ENCODE measurements at regions not wholly inside any gene's neighbourhood (a gene's known extent, or its start where the extent isn't known, plus 50 kb on each side); places are given as distances from the start of the nearest gene placed in this dataset.

DNA sequence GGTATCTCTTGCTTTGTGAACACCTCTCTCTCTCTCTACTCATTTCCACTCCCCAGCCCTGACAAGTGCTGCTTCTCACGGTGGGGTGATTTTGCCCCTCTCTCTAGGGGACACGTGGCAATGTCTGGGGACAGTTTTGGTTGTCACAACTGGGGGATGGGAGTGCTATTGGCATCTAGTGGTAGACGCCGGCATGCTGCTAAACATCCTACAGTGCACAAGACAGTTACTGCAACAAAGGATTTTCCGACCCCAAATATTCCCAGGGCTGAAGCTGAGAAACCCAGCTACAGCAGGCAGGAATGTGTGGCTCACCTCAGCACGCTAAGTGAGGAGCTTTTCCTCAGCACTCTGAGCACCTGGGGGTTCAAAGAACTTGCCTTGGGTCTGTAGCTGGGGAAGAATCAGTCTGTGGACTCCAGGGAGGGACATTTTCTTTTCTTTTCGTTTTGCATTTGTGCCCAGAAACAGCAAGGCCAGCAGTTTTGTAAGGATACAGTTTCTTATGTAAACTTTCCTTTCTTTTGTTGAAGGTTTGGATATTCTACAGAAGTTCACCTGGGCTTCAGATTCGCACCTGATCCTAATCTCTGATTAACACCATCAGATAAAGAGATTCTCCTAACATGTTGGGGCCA is 246.9 kb upstream of the ZFP64 start:
- TF ChIP-seq, protein P1, sequence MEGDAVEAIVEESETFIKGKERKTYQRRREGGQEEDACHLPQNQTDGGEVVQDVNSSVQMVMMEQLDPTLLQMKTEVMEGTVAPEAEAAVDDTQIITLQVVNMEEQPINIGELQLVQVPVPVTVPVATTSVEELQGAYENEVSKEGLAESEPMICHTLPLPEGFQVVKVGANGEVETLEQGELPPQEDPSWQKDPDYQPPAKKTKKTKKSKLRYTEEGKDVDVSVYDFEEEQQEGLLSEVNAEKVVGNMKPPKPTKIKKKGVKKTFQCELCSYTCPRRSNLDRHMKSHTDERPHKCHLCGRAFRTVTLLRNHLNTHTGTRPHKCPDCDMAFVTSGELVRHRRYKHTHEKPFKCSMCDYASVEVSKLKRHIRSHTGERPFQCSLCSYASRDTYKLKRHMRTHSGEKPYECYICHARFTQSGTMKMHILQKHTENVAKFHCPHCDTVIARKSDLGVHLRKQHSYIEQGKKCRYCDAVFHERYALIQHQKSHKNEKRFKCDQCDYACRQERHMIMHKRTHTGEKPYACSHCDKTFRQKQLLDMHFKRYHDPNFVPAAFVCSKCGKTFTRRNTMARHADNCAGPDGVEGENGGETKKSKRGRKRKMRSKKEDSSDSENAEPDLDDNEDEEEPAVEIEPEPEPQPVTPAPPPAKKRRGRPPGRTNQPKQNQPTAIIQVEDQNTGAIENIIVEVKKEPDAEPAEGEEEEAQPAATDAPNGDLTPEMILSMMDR (IDR thresholded peaks at IDR 0.05; ENCODE audit: insufficient read depth, low read length): no peak
- DNase-seq (ENCODE audit: low read depth): no peak
- H3K4me3 ChIP-seq (ENCODE audit: low read depth, low read length): no peak overlapping the region

DNA sequence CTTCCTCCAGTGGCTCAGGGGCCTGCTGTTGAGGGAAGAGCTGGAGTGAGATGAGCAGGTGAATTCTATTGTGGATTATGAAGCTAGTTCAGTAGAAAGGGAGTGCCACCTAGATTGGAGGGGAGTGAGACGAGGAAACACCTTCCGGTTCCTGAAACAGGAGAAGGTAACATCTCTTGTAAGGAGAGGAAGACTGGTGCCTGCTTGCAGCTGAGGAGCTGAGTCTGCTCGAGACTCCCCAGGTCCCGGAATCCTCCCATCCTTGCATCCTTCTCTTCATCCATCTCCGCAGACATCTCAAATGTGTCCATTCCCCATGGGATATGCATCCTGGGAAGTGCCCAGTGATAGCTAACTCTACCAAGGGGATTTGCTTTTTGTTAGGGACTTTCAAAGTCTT is 242.9 kb upstream of the ZFP64 start:
- H3K4me3 ChIP-seq (ENCODE audit: low read depth, low read length): no peak overlapping the region
- TF ChIP-seq, protein P1 (IDR thresholded peaks at IDR 0.05; ENCODE audit: insufficient read depth, low read length): no peak
- no peak for DNase-seq (ENCODE audit: low read depth)

DNA sequence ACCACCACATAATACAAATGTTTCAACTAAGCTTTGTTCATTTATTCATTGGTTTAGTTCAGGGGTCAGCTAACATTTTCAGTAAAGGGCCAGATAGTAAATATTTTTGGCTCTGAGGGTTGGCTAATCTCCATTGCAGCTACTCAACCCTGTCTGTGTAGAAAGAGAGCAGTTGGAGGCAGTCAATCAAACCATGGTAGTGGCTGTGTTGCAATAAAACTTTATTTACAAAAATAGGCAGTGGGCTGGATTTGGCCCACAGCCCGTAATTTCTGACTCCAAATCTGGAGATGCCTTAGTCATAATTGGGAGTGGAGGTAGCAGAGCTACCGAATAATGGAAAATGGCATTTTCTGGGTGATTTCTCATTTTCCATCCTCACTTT is 242.5 kb upstream of the ZFP64 start:
- TF ChIP-seq, protein P1 (IDR thresholded peaks at IDR 0.05; ENCODE audit: insufficient read depth, low read length): no peak
- H3K4me3 ChIP-seq (ENCODE audit: low read depth, low read length): no peak overlapping the region
- no peak for DNase-seq (ENCODE audit: low read depth)

GRCh38 chr20:52433326-52434040 is 241.9 kb upstream of the ZFP64 start:
- DNase-seq (ENCODE audit: low read depth): no peak
- no peak overlapping the region for H3K4me3 ChIP-seq (ENCODE audit: low read depth, low read length)
- TF ChIP-seq, protein P1 (IDR thresholded peaks at IDR 0.05; ENCODE audit: insufficient read depth, low read length): no peak

DNA sequence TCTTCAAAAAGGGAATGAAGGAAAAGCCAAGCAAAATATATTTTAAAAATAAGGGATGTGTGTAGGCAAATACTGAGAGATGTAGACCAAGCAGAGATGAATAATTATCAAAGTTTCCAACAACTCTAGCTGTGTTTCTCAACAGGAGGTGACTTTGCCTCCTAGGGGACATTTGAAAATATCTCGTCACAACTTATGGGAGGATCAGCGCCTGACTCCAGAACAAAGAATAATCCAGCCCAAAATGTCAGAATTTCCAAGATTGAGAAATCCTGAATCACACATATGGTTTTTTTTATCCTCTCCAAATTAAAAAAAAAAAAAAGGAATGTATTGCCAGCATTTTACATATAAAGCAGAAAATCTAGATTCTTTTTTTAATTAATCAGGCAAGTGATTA is 241.2 kb upstream of the ZFP64 start:
- H3K4me3 ChIP-seq (ENCODE audit: low read depth, low read length): no peak overlapping the region
- TF ChIP-seq, protein P1 (IDR thresholded peaks at IDR 0.05; ENCODE audit: insufficient read depth, low read length): no peak
- peak; percentile 4 for DNase-seq (ENCODE audit: low read depth)

DNA sequence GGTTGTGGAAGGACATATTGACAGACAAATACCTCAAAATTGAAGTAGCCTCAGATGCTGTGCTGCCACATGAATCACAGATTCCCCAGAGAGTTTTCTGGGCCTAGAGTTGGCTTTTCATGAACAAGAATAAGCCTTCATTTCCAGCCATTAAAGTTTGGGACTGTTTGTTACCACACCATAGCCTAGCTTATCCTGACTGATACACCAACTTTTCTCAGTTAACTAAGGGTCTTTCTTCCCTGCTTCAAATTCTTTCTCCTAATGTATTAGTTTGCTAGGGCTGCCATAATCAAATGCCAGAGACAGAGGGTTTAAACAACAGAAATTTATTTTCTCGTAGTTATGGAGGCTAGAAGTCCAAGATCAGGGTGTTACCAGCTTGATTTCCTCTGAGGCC is 237.4 kb upstream of the ZFP64 start:
- TF ChIP-seq, protein P1 (IDR thresholded peaks at IDR 0.05; ENCODE audit: insufficient read depth, low read length): no peak

More for the DNA sequence above, 237.4 kb upstream of the ZFP64 start:
- H3K4me3 ChIP-seq (ENCODE audit: low read depth, low read length): no peak overlapping the region
- no peak for DNase-seq (ENCODE audit: low read depth)
